B cell (primary cell): ENCODE measurements at regions not wholly inside any gene's neighbourhood (a gene's known extent, or its start where the extent isn't known, plus 50 kb on each side); places are given as distances from the start of the nearest gene placed in this dataset.
"Not testable (repeated sequence)": the region's sequence is repeated elsewhere in the genome, so short reads cannot be mapped to it uniquely, and the experiment has no call there.

Experiments used
- CTCF ChIP-seq: fragments of 200-600 bp; IDR thresholded peaks from one replicate; pipeline ENCODE4 v1.8.0; 2022; ENCODE audit warnings: antibody characterized with exemption, mild to moderate bottlenecking
- EZH2 ChIP-seq: IDR thresholded peaks from 2 replicates; pipeline ENCODE4 v1.6.1; 2012; ENCODE audit warnings: borderline replicate concordance, low read depth, mild to moderate bottlenecking, moderate library complexity, low read length; ENCODE audit not compliant: insufficient read depth, poor library complexity, severe bottlenecking

- TF ChIP-seq CTCF, EZH2: not testable (repeated sequence)
Observed at GRCh38 chr1:143785883-143786282, 185.9 kb downstream of the FAM72C start.
